ENCODE measurements at regions not wholly inside any gene's neighbourhood (a gene's known extent, or its start where the extent isn't known, plus 50 kb on each side); places are given as distances from the start of the nearest gene placed in this dataset.

GRCh38 chr1:56084246-56084645 lies 495.1 kb downstream of the PLPP3 start:
- TF ChIP-seq SUZ12 (IDR thresholded peaks at IDR 0.05; ENCODE audit: extremely low read depth, insufficient read depth, insufficient read length) (no peak), YY1 (IDR thresholded peaks at IDR 0.05; ENCODE audit: insufficient read depth, insufficient read length) (no peak), ZNF274 (IDR thresholded peaks at IDR 0.05; ENCODE audit: low read depth, low read length) (no peak)

Data from NT2/D1 (cell line).